Fibroblast of the aortic adventitia (primary cell): ENCODE measurements at regions not wholly inside any gene's neighbourhood (a gene's known extent, or its start where the extent isn't known, plus 50 kb on each side); places are given as distances from the start of the nearest gene placed in this dataset.

ENCODE experiments used
- DNase-seq: peaks from one replicate; pipeline ENCODE4 v3.0.0-alpha.2; 2010; ENCODE audit warnings: low read depth
- H3K4me3 ChIP-seq: 2 replicates; pipeline ENCODE4 v1.5.1; 2011; ENCODE audit warnings: low read depth, mild to moderate bottlenecking, control low read depth, low read length, moderate library complexity
- TF ChIP-seq, protein P1 (sequence below): IDR thresholded peaks from 2 replicates; pipeline ENCODE4 v1.5.1; 2011; ENCODE audit warnings: mild to moderate bottlenecking, low read length, control low read depth, inconsistent platforms; ENCODE audit not compliant: insufficient read depth

DNA sequence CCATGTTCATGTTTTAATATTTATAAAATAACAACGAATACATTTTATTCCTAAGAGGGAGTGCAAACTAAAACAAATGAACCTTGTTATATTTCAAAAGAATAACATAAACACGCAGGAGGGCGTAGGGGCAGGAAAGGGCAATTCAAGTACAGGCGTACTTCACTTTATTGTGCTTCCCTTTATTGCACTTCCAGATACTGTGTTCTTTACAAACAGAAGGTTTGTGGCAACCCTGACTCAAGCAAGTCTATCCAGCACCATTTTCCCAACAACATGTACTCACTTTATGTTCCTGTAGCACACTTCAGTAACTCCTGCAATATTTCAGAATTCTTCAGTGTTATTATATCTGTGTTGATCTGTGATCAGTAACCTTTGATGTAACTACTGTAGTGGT is 84.6 kb upstream of the PLEKHA5 start:
- DNase-seq = no peak
- H3K4me3 ChIP-seq = no peak overlapping the region
- TF ChIP-seq, protein P1, sequence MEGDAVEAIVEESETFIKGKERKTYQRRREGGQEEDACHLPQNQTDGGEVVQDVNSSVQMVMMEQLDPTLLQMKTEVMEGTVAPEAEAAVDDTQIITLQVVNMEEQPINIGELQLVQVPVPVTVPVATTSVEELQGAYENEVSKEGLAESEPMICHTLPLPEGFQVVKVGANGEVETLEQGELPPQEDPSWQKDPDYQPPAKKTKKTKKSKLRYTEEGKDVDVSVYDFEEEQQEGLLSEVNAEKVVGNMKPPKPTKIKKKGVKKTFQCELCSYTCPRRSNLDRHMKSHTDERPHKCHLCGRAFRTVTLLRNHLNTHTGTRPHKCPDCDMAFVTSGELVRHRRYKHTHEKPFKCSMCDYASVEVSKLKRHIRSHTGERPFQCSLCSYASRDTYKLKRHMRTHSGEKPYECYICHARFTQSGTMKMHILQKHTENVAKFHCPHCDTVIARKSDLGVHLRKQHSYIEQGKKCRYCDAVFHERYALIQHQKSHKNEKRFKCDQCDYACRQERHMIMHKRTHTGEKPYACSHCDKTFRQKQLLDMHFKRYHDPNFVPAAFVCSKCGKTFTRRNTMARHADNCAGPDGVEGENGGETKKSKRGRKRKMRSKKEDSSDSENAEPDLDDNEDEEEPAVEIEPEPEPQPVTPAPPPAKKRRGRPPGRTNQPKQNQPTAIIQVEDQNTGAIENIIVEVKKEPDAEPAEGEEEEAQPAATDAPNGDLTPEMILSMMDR = no peak

DNA sequence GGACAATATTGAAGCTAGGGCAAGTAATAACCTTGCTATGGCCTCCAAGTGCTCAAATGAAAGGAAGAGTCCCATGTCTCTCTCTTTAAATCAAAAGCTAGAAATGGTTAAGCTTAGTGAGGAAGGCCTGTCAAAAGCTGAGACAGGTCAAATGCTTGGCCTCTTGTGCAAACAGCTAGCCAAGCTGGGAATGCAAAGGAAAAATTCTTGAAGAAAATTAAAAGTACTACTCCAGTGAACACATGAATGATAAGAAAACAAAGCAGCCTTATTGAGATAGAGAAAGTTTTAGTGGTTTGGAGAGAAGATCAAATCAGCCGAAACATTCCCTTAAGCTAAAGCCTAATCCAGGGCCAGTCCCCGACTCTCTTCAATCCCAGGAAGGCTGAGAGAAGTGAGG is 84.1 kb upstream of the PLEKHA5 start:
- H3K4me3 ChIP-seq = no peak overlapping the region
- DNase-seq = peak; percentile 42
- TF ChIP-seq, protein P1 = no peak

DNA sequence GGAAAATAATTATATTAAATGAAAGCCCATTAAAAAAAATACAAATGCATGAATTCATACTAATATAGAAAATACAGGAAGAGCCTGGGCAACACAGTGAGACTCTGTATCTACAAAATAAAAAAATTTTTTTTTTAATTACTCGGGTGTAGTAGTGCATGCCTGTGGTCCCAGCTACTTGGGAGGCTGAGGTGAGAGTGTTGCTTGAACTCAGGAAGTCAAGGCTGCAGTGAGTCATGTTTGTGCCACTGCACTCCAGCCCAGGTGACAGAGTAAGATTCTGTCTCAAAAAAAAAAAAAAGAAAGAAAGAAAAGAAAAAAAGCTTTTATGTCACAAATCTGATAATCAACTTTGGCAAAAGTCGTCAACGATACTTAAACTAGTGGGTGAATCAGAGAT is 80.6 kb upstream of the PLEKHA5 start:
- no peak for DNase-seq
- no peak overlapping the region for H3K4me3 ChIP-seq
- TF ChIP-seq, protein P1 = no peak

DNA sequence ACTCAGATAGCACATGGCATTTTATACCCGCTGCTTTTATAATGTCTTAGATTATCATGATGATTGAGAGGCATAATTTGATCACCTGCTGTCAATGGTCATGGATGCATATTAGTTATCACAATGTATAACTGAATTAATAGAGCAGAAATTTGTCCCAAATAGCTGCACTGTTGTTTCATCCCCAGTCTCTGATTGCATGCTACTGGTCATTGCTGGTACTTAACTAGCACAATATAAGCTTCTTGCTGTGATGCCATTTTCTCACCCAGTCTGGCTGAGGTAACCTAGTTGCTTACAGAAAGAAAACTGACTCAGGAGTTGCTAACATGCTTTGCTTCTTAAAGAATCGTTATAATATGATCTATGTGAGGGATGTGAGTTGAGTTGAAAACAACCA is 76.8 kb upstream of the PLEKHA5 start:
- no peak overlapping the region for H3K4me3 ChIP-seq
- DNase-seq = no peak
- TF ChIP-seq, protein P1 = no peak

DNA sequence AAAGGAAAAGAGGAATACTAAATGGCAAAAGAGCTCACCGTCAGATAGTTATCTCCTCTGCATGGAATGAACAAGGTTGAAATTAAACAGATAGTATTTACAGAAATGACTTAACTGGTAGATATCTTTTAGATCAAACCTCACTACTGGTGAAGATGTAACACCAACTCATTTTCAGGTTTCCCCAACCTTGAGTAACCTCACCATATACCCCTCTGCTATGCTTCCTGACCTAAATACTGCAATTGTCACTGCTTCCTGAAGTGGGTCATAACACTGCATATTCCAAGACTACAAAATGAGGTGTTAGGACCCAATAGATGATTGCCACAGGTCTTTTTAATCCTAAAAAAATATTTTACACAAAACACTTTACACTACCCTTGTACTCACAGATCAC is 76.3 kb upstream of the PLEKHA5 start:
- TF ChIP-seq, protein P1 = no peak
- no peak overlapping the region for H3K4me3 ChIP-seq
- no peak for DNase-seq

DNA sequence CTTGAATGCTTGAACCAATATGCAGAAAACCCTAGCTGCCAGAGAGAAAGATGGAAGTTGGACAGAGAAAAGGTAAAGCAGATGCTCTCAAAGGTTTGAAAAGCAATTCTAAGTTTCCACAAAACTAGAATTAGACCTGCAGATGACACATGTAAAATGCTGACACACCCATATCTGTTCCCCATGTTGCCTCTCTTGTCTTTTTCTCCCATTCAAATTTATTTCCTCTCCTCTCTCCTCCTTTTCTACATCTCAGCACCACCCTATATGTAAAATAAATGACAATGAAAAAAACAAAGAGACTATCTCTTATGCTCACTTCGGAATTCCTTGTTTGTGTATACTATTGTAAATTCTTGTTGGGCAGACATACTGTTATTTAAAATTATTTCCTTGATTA is 75.5 kb upstream of the PLEKHA5 start:
- no peak for DNase-seq
- TF ChIP-seq, protein P1 = no peak
- no peak overlapping the region for H3K4me3 ChIP-seq

DNA sequence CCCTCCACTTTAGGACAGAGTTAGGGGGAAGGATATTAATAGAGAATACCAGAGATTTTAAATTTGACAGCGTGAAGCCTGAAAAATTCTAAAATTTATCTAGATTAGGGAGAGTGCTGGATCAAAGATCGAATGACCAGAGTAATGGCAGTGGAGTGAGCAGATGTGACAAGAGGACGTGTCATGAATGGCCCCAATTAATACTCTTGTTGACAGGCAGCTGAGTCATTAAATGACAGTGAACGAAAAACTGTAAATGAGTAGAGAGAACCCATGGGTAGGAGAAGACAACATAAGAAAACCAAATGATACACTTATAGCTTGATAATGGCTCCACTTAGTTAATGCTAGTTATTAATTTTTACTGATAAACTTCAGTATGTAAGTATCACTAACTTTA is 73.9 kb upstream of the PLEKHA5 start:
- no peak for DNase-seq
- H3K4me3 ChIP-seq = no peak overlapping the region
- TF ChIP-seq, protein P1 = no peak
